Tibial artery (tissue), 4 donors: ENCODE measurements at regions not wholly inside any gene's neighbourhood (a gene's known extent, or its start where the extent isn't known, plus 50 kb on each side); places are given as distances from the start of the nearest gene placed in this dataset.

ENCODE experiments used
- DNase-seq, 2 donors: peaks; one replicate each; pipeline ENCODE4 v3.0.0-alpha.2; 2019
- H3K27ac ChIP-seq, 2 donors: fragments of 200-600 bp; sonication (generic) in 1 of 2; 1 replicate in 1 of 2; 2 replicates in 1 of 2; pipeline ENCODE4 v1.5.1; 2018 to 2019; ENCODE audit warnings: mild to moderate bottlenecking in 1 of 2
- H3K27me3 ChIP-seq, 2 donors: fragments of 200-600 bp; sonication (generic) in 1 of 2; one replicate each; pipeline versions ENCODE4 v1.5.1 to v1.6.0; 2016 to 2019
- H3K36me3 ChIP-seq, 3 donors: fragments of 200-600 bp; sonication (generic) in 2 of 3; one replicate each; pipeline ENCODE4 v1.5.1; 2016 to 2019; ENCODE audit warnings: mild to moderate bottlenecking in 2 of 3
- H3K4me1 ChIP-seq, 4 donors: fragments of 200-600 bp; sonication (generic) in 2 of 4; 1 replicate in 3 of 4; 2 replicates in 1 of 4; pipeline ENCODE4 v1.5.1; 2016 to 2019
- H3K4me3 ChIP-seq, 2 donors: fragments of 200-600 bp; sonication (generic) in 1 of 2; 1 replicate in 1 of 2; 2 replicates in 1 of 2; pipeline ENCODE4 v1.5.1; 2018 to 2019; ENCODE audit warnings: mild to moderate bottlenecking in 2 of 2
- H3K9me3 ChIP-seq, 3 donors: fragments of 200-600 bp; sonication (generic) in 1 of 3; one replicate each; pipeline ENCODE4 v1.5.1; 2016 to 2019
- intact Hi-C: fragments of 100-400 bp; cut with DNase I; formaldehyde crosslinking; loops from one replicate; pipeline ENCODE4 v1.15.0; 2023; ENCODE audit warnings: low total_unique reads
- TF ChIP-seq, protein P1 (sequence below), 2 experiments: fragments of 200-600 bp in 1 of 2; fragments of 450-650 bp in 1 of 2; IDR thresholded peaks; one replicate each; pipeline ENCODE4 v1.5.1; 2017 to 2019; ENCODE audit warnings: antibody characterized with exemption in 2 of 2, mild to moderate bottlenecking in 1 of 2, moderate library complexity in 1 of 2

DNA sequence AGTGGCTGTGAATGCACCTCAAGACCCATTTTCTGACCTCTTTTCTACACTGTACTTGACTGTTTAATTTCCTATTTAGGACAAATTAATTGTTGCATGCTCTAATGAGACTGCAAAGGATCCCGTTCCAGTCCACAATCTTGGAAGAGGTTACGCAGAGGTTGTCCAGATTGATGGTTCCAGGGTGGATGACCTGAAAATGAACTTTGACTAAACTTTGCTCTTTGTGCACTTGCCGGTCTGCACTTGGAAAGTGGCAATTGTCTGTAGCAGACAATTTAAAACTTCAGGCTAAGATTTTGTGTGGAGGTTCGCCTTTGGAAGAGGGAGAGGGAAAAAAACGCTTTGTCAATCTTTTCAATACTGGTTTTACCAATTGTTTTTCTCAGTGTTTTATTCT is 267.8 kb downstream of the TMEM161B start:
- Histone ChIP-seq H3K4me3 (no peak overlapping the region), H3K9me3 (peaks cover 0 to 3% (median 0%) of the 10 kb centered on the region in 3 donors), H3K4me1 (no peaks in the 10 kb centered on the region), H3K27me3 (no peaks in the 10 kb centered on the region), H3K36me3 (no peaks in the 10 kb centered on the region), H3K27ac (no peak overlapping the region)
- DNase-seq: no peak
- TF ChIP-seq, protein P1, sequence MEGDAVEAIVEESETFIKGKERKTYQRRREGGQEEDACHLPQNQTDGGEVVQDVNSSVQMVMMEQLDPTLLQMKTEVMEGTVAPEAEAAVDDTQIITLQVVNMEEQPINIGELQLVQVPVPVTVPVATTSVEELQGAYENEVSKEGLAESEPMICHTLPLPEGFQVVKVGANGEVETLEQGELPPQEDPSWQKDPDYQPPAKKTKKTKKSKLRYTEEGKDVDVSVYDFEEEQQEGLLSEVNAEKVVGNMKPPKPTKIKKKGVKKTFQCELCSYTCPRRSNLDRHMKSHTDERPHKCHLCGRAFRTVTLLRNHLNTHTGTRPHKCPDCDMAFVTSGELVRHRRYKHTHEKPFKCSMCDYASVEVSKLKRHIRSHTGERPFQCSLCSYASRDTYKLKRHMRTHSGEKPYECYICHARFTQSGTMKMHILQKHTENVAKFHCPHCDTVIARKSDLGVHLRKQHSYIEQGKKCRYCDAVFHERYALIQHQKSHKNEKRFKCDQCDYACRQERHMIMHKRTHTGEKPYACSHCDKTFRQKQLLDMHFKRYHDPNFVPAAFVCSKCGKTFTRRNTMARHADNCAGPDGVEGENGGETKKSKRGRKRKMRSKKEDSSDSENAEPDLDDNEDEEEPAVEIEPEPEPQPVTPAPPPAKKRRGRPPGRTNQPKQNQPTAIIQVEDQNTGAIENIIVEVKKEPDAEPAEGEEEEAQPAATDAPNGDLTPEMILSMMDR (IDR thresholded peaks at IDR 0.05): no peak
- intact Hi-C loops: no loop called here

DNA sequence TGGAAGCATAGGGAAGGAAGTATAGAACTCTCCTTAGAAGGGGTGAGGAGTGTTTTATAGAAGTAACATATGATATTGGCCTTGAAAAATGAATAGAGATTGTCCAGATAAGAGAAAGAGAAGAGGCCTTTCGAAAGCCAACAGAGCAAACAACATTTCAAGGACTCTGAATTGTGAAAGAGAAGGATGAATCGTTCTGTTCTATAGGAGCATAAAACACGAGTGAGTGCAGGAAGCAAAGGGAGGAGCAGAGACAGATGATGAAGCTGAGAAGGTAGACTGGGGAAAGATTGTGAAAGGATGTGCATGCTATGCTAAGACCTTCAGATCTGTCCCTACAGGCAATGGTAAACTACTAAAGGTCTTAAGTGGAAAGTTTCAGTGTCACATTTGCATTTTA is 271.0 kb downstream of the TMEM161B start:
- no peaks in the 10 kb centered on the region for H3K4me1 ChIP-seq
- DNase-seq: no peak
- no peak overlapping the region for H3K27ac ChIP-seq
- H3K9me3 ChIP-seq: peaks cover 0 to 3% (median 0%) of the 10 kb centered on the region in 3 donors
- H3K27me3 ChIP-seq: no peaks in the 10 kb centered on the region
- intact Hi-C loops: no loop called here
- H3K4me3 ChIP-seq: no peak overlapping the region
- no peaks in the 10 kb centered on the region for H3K36me3 ChIP-seq
- TF ChIP-seq, protein P1 (IDR thresholded peaks at IDR 0.05): no peak

- H3K4me3 ChIP-seq: no peak overlapping the region
- H3K27me3 ChIP-seq: no peaks in the 10 kb centered on the region
- no peak for DNase-seq
- H3K36me3 ChIP-seq: no peaks in the 10 kb centered on the region
- intact Hi-C loops: no loop called here
- H3K27ac ChIP-seq: no peak overlapping the region
- TF ChIP-seq, protein P1 (IDR thresholded peaks at IDR 0.05): no peak
- no peaks in the 10 kb centered on the region for H3K9me3 ChIP-seq
- no peaks in the 10 kb centered on the region for H3K4me1 ChIP-seq
These were observed 302.4 kb downstream of the TMEM161B start for GRCh38 chr5:87966213-87966612.

DNA sequence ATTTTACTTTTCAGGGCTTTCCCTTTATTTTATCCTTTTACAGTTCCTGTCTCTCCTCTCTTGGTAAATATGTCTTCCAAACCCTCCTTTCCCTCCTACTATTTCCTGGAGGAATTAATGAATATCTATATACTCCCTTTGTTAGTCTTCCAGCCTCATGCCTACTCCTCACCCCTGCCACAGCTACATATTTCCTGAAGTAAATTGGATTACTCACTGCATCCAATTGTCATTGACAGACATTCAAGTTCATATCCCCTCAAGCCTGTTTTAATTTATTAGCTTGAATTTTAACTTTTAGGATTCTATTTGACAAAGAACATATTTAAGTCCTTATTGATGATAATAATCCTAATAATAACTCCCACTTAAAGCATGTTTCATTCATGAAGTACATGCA is 314.5 kb downstream of the TMEM161B start:
- Histone ChIP-seq H3K9me3 (no peaks in the 10 kb centered on the region), H3K27ac (no peak overlapping the region), H3K27me3 (no peaks in the 10 kb centered on the region), H3K4me3 (no peak overlapping the region), H3K36me3 (no peaks in the 10 kb centered on the region), H3K4me1 (no peaks in the 10 kb centered on the region)
- intact Hi-C loops: no loop called here
- TF ChIP-seq, protein P1 (IDR thresholded peaks at IDR 0.05): no peak
- no peak for DNase-seq

DNA sequence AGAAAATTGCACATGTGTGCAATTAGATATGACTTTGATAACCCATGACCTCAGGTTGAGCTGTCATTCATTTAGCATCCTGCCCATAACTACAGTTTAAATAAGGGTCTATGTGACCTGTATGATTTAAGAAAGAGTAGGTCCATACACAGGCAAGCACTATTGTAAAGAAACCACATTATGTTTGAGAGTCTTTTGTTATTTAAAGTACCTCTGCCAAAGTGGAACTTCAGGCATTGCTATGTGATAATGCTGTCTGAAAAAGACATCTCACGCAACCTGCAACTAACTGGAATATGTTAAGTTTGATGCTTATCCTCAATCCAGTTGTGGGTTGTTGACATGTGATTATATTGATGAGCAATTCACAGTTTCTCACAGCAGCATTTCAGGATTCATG is 317.0 kb downstream of the TMEM161B start:
- intact Hi-C loops: no loop called here
- no peak for DNase-seq
- H3K4me1 ChIP-seq: no peaks in the 10 kb centered on the region
- no peak overlapping the region for H3K27ac ChIP-seq
- H3K4me3 ChIP-seq: no peak overlapping the region
- no peaks in the 10 kb centered on the region for H3K9me3 ChIP-seq
- no peaks in the 10 kb centered on the region for H3K27me3 ChIP-seq
- no peaks in the 10 kb centered on the region for H3K36me3 ChIP-seq
- TF ChIP-seq, protein P1 (IDR thresholded peaks at IDR 0.05): no peak
